HCT116 (cell line): ENCODE measurements at regions not wholly inside any gene's neighbourhood (a gene's known extent, or its start where the extent isn't known, plus 50 kb on each side); places are given as distances from the start of the nearest gene placed in this dataset.

Source experiments
- ATAC-seq: fragments of 200-7000 bp; cut with Tn5 transposase; 2 replicates; pipeline ENCODE4 v1.9.1; 2020; ENCODE audit warnings: mild to moderate bottlenecking, moderate library complexity
- BruUV-seq: library from RNA; stranded (reverse); fragments of 400-500 nt; replicated peaks from 2 replicates; lab custom pipeline; 2021; lab: Mats Ljungman, UMichigan
- CTCF ChIA-PET: fragments of 300-600 bp; sonication (Branson Sonifier 250); formaldehyde crosslinking; loops from one replicate; lab custom pipeline; 2021; ENCODE audit warnings: antibody characterized with exemption; lab: Charles Lee
- POLR2A ChIA-PET: fragments of 300-600, 350-600 bp; sonication (Branson Sonifier 250); formaldehyde crosslinking; loops from one replicate; lab custom pipeline; 2021; ENCODE audit warnings: antibody characterized with exemption; lab: Charles Lee
- RAD21 ChIA-PET, 2 experiments: fragments of 300-600 bp; sonication (Branson Sonifier 250); formaldehyde crosslinking; loops; one replicate each; lab custom pipeline; 2023; ENCODE audit warnings: low total read pairs in 2 of 2; ENCODE audit not compliant: uncharacterized antibody in 2 of 2, unreplicated experiment in 2 of 2, low non-redundant PET in 1 of 2; lab: Charles Lee
- DNase-seq: peaks from one replicate; pipeline ENCODE4 v3.0.0-alpha.2; 2010; ENCODE audit warnings: low read depth, low spot score
- H2AFZ ChIP-seq: fragments of 200-600 bp; shearing (Covaris generic), sonication (generic); 2 replicates; pipeline ENCODE4 v1.6.1; 2017; ENCODE audit warnings: low read depth, mixed run types, mixed read lengths, antibody characterized with exemption, low read length; ENCODE audit not compliant: poor library complexity, severe bottlenecking
- H3K27ac ChIP-seq: 2 replicates; pipeline ENCODE4 v1.5.1; 2012; ENCODE audit warnings: low read depth, low read length
- H3K27me3 ChIP-seq: fragments of 200-600 bp; sonication (generic); 2 replicates; pipeline ENCODE4 v1.6.1; 2016; ENCODE audit warnings: mixed run types, low read length, mixed read lengths; ENCODE audit not compliant: insufficient read depth
- H3K36me3 ChIP-seq, 2 experiments: fragments of 200-500 bp in 1 of 2; fragments of 200-600 bp in 1 of 2; sonication (Bioruptor generic) in 1 of 2; sonication (generic) in 1 of 2; 2 replicates each; pipeline versions ENCODE4 v1.5.1 to v1.6.1; 2014 to 2016; ENCODE audit warnings: low read length in 2 of 2, inconsistent platforms in 1 of 2, mixed read lengths in 1 of 2, mixed run types in 1 of 2; ENCODE audit not compliant: insufficient read depth in 2 of 2, control insufficient read depth in 1 of 2
- H3K4me1 ChIP-seq, 2 experiments: fragments of 200-600 bp in 1 of 2; sonication (generic) in 1 of 2; 2 replicates each; pipeline versions ENCODE4 v1.5.1 to v1.6.1; 2012 to 2017; ENCODE audit warnings: low read length in 2 of 2, inconsistent platforms in 1 of 2, mild to moderate bottlenecking in 1 of 2, mixed read lengths in 1 of 2, mixed run types in 1 of 2, moderate library complexity in 1 of 2; ENCODE audit not compliant: insufficient read depth in 2 of 2, control insufficient read depth in 1 of 2
- H3K4me2 ChIP-seq: fragments of 200-600 bp; sonication (generic); 2 replicates; pipeline ENCODE4 v1.6.1; 2017; ENCODE audit warnings: mixed run types, low read length, mixed read lengths
- H3K4me3 ChIP-seq, 2 experiments: fragments of 200-600 bp in 1 of 2; sonication (generic) in 1 of 2; replicated peaks in 1 of 2; 2 replicates each; pipeline ENCODE4 v1.5.1; 2011 to 2016; ENCODE audit warnings: low read length in 2 of 2, control low read depth in 1 of 2, low read depth in 1 of 2, mild to moderate bottlenecking in 1 of 2, mixed read lengths in 1 of 2, mixed run types in 1 of 2
- H3K79me2 ChIP-seq: fragments of 200-600 bp; sonication (generic); 2 replicates; pipeline ENCODE4 v1.6.1; 2017; ENCODE audit warnings: mild to moderate bottlenecking, mixed run types, low read length, moderate library complexity, mixed read lengths; ENCODE audit not compliant: insufficient read depth
- H3K9ac ChIP-seq: fragments of 200-600 bp; sonication (generic); 2 replicates; pipeline ENCODE4 v1.6.1; 2016; ENCODE audit warnings: low read length, mixed read lengths
- H3K9me2 ChIP-seq: fragments of 200-600 bp; sonication (generic), shearing (Covaris generic); 2 replicates; pipeline ENCODE4 v1.6.1; 2017; ENCODE audit warnings: mixed run types, mild to moderate bottlenecking, moderate library complexity; ENCODE audit not compliant: insufficient read depth
- H3K9me3 ChIP-seq, 2 experiments: fragments of 200-500 bp in 1 of 2; fragments of 200-600 bp in 1 of 2; sonication (Bioruptor generic) in 1 of 2; sonication (generic) in 1 of 2; 2 replicates each; pipeline ENCODE4 v1.6.1; 2014 to 2017; ENCODE audit warnings: low read length in 2 of 2, mixed read lengths in 2 of 2, inconsistent platforms in 1 of 2, low read depth in 1 of 2, mild to moderate bottlenecking in 1 of 2, mixed run types in 1 of 2, moderate library complexity in 1 of 2; ENCODE audit not compliant: control insufficient read depth in 1 of 2, insufficient read depth in 1 of 2
- H4K20me1 ChIP-seq: fragments of 200-600 bp; sonication (generic), shearing (Covaris generic); 2 replicates; pipeline ENCODE4 v1.6.1; 2017; ENCODE audit warnings: mixed run types, mild to moderate bottlenecking, moderate library complexity; ENCODE audit not compliant: insufficient read depth
- ATF3 ChIP-seq: IDR thresholded peaks from 2 replicates; pipeline ENCODE4 v1.6.1; 2012
- CBX3 ChIP-seq: IDR thresholded peaks from 2 replicates; pipeline ENCODE4 v1.6.1; 2012; ENCODE audit warnings: low read depth
- CEBPB ChIP-seq: IDR thresholded peaks from 2 replicates; pipeline ENCODE4 v1.6.1; 2012; ENCODE audit warnings: low read depth
- CTCF ChIP-seq, 3 experiments: fragments of 200-600 bp in 1 of 3; sonication (generic) in 1 of 3; IDR thresholded peaks in 2 of 3; conservative IDR thresholded peaks in 1 of 3; 2 replicates each; pipeline ENCODE4 v1.5.1; 2012 to 2017; ENCODE audit warnings: low read depth in 2 of 3, low read length in 2 of 3, antibody characterized with exemption in 1 of 3, borderline replicate concordance in 1 of 3, control low read depth in 1 of 3, mild to moderate bottlenecking in 1 of 3, mixed read lengths in 1 of 3, mixed run types in 1 of 3, moderate library complexity in 1 of 3; ENCODE audit not compliant: insufficient read depth in 1 of 3
- FOSL1 ChIP-seq: IDR thresholded peaks from 2 replicates; pipeline ENCODE4 v1.6.1; 2012; ENCODE audit warnings: low read depth
- JUND ChIP-seq: IDR thresholded peaks from 2 replicates; pipeline ENCODE4 v1.6.1; 2012
- MAX ChIP-seq: IDR thresholded peaks from 2 replicates; pipeline ENCODE4 v1.6.1; 2012
- POLR2AphosphoS5 ChIP-seq: IDR thresholded peaks from 2 replicates; pipeline ENCODE4 v1.6.1; 2011; ENCODE audit warnings: mild to moderate bottlenecking, low read depth, low read length, moderate library complexity
- RAD21 ChIP-seq: IDR thresholded peaks from 2 replicates; pipeline ENCODE4 v1.6.1; 2012; ENCODE audit warnings: low read depth, mild to moderate bottlenecking
- SP1 ChIP-seq: IDR thresholded peaks from 2 replicates; pipeline ENCODE4 v1.6.1; 2012; ENCODE audit warnings: low read depth
- SRF ChIP-seq: IDR thresholded peaks from 2 replicates; pipeline ENCODE4 v1.6.1; 2012; ENCODE audit warnings: low read depth
- YY1 ChIP-seq: IDR thresholded peaks from 2 replicates; pipeline ENCODE4 v1.6.1; 2011; ENCODE audit warnings: low read length, low read depth, moderate library complexity, mild to moderate bottlenecking; ENCODE audit not compliant: insufficient replicate concordance; ENCODE audit errors: extremely low read depth
- ZNF274 ChIP-seq: fragments of 200-500 bp; sonication (Bioruptor generic); IDR thresholded peaks from 2 replicates; pipeline ENCODE4 v1.6.1; 2014; ENCODE audit warnings: mild to moderate bottlenecking, low read depth, low read length, inconsistent platforms
- intact Hi-C: fragments of 100-400 bp; cut with micrococcal nuclease; formaldehyde crosslinking; loops from 2 replicates; pipeline ENCODE4 v1.10.0; 2022

- POLR2A ChIA-PET = interaction anchor here (0.5 to 1.1 kb wide), 4 partner anchors 218 to 445 kb away, joined by 3 to 5 read pairs (median 3); partner anchors contain the start of genes KLLN and PTEN
- TF ChIP-seq YY1 (no peak), CTCF (IDR thresholded peaks at IDR 0.05 in 2 of 3, conservative IDR thresholded peaks at IDR 0.05 in 1 of 3; ENCODE audit: borderline replicate concordance in 1 of 3, insufficient read depth in 1 of 3, low read depth in 2 of 3, low read length in 2 of 3) (peak; percentile 8 to 29 (median 25); a peak in 3 of 6 replicates), ATF3 (no peak), RAD21 (peak; percentile 58)
- H3K4me3 ChIP-seq = no peak overlapping the region
- DNase-seq (peak; percentile 21), ATAC-seq (peak; percentile 83)
- peak overlapping the region; percentile 17; the same call in 1 of the 2 replicates for H3K4me2 ChIP-seq
- peak overlapping the region; percentile 32 for H2AFZ ChIP-seq
- BruUV-seq = no TSS peak
- H3K79me2 ChIP-seq = no peaks in the 10 kb centered on the region
- RAD21 ChIA-PET = interaction anchor here in 1 of 2 experiments (0.8 kb wide), 1 partner anchor 245 kb away, joined by 3 read pairs; the partner anchor contains the start of genes KLLN and PTEN
- H3K36me3 ChIP-seq = no peaks in the 10 kb centered on the region
- H3K9me2 ChIP-seq = no peaks in the 10 kb centered on the region
- no peaks in the 10 kb centered on the region for H3K27me3 ChIP-seq
- H3K27ac ChIP-seq = no peak overlapping the region
- intact Hi-C loops = no loop called here
- no peaks in the 10 kb centered on the region for H3K9me3 ChIP-seq
- no peaks in the 10 kb centered on the region for H4K20me1 ChIP-seq
- peaks cover 10 to 29% of the 10 kb centered on the region in 2 experiments for H3K4me1 ChIP-seq
- CTCF ChIA-PET = interaction anchor here (0.6 to 1.7 kb wide), 6 partner anchors 10 to 445 kb away, joined by 3 to 17 read pairs (median 4); partner anchors contain the start of genes KLLN and PTEN
- H3K9ac ChIP-seq = no peak overlapping the region
These were observed 244.7 kb downstream of the PTEN start for GRCh38 chr10:88108115-88108610.

- H3K36me3 ChIP-seq = no peaks in the 10 kb centered on the region
- RAD21 ChIA-PET = no interaction called here
- peak overlapping the region; percentile 66 for H3K4me2 ChIP-seq
- DNase-seq (peak; percentile 59), ATAC-seq (peak; percentile 90)
- intact Hi-C loops = no loop called here
- H4K20me1 ChIP-seq = no peaks in the 10 kb centered on the region
- peaks cover 10 to 29% of the 10 kb centered on the region in 2 experiments for H3K4me1 ChIP-seq
- CTCF ChIA-PET = interaction anchor here (0.9 to 1.0 kb wide), 2 partner anchors 8 to 279 kb away, joined by 3 read pairs; no protein-coding TSS in a partner anchor
- H3K9ac ChIP-seq = no peak overlapping the region
- no peaks in the 10 kb centered on the region for H3K9me3 ChIP-seq
- no peaks in the 10 kb centered on the region for H3K27me3 ChIP-seq
- no TSS peak for BruUV-seq
- no peaks in the 10 kb centered on the region for H3K79me2 ChIP-seq
- H3K27ac ChIP-seq = peak overlapping the region; percentile 7; the same call in 1 of the 2 replicates
- H3K9me2 ChIP-seq = no peaks in the 10 kb centered on the region
- peak overlapping the region; percentile 46 for H2AFZ ChIP-seq
- H3K4me3 ChIP-seq = peak overlapping the region in 1 of 2 experiments; percentile 26; a peak in 2 of 4 replicates
- POLR2A ChIA-PET = interaction anchor here (0.7 kb wide), 1 partner anchor 13 kb away, joined by 3 read pairs; no protein-coding TSS in a partner anchor
- no peak for TF ChIP-seq CTCF (IDR thresholded peaks at IDR 0.05 in 2 of 3, conservative IDR thresholded peaks at IDR 0.05 in 1 of 3; ENCODE audit: borderline replicate concordance in 1 of 3, insufficient read depth in 1 of 3, low read depth in 2 of 3, low read length in 2 of 3)
- peak; percentile 91 for TF ChIP-seq JUND
- peak; percentile 89 for TF ChIP-seq CBX3
- 0 out of 2 replicates have a peak, but pooled peaks have one; percentile 30 for TF ChIP-seq ATF3
- TF ChIP-seq CEBPB = 0 out of 2 replicates have a peak, but pooled peaks have one; percentile 30
- peak; percentile 94 for TF ChIP-seq FOSL1
- peak; percentile 49; the same call in 1 of the 2 replicates for TF ChIP-seq MAX
- peak; percentile 27; the same call in 1 of the 2 replicates for TF ChIP-seq RAD21
- peak; percentile 24; the same call in 1 of the 2 replicates for TF ChIP-seq POLR2AphosphoS5
- peak; percentile 43; the same call in 1 of the 2 replicates for TF ChIP-seq SRF
- TF ChIP-seq ZNF274 = no peak
- peak; percentile 83 for TF ChIP-seq SP1
These were observed 246.9 kb downstream of the PTEN start for GRCh38 chr10:88110355-88110754.
